Left lung (tissue), 4 donors: ENCODE measurements at regions not wholly inside any gene's neighbourhood (a gene's known extent, or its start where the extent isn't known, plus 50 kb on each side); places are given as distances from the start of the nearest gene placed in this dataset.
"Not testable (repeated sequence)": the region's sequence is repeated elsewhere in the genome, so short reads cannot be mapped to it uniquely, and the experiment has no call there.

Source experiments
- ATAC-seq: fragments of 200-7000 bp; cut with Tn5 transposase; one replicate; pipeline ENCODE4 v1.9.1; 2020; ENCODE audit warnings: moderate library complexity
- DNase-seq, 4 donors: peaks; one replicate each; pipeline ENCODE4 v3.0.0-alpha.2; 2013 to 2020
- H3K27ac ChIP-seq, 2 donors: fragments of 200-600 bp; sonication (generic) in 1 of 2; one replicate each; pipeline versions ENCODE4 v1.5.0 to v1.8.0; 2020 to 2021
- H3K27me3 ChIP-seq, 2 donors: fragments of 200-600 bp; sonication (generic) in 1 of 2; one replicate each; pipeline versions ENCODE4 v1.5.0 to v1.8.0; 2020 to 2021
- H3K36me3 ChIP-seq, 2 donors: fragments of 200-600 bp; sonication (generic) in 1 of 2; one replicate each; pipeline versions ENCODE4 v1.5.0 to v1.8.0; 2020 to 2021
- H3K4me1 ChIP-seq, 2 donors: fragments of 200-600 bp; one replicate each; pipeline ENCODE4 v1.8.0; 2021
- H3K4me3 ChIP-seq, 2 donors: fragments of 200-600 bp; sonication (generic) in 1 of 2; one replicate each; pipeline versions ENCODE4 v1.5.0 to v1.8.0; 2020 to 2021; ENCODE audit warnings: mild to moderate bottlenecking in 1 of 2
- H3K9me3 ChIP-seq, 2 donors: fragments of 200-600 bp; sonication (generic) in 1 of 2; one replicate each; pipeline versions ENCODE4 v1.5.0 to v1.8.0; 2020 to 2021
- intact Hi-C, 2 donors: fragments of 100-400 bp; cut with DNase I; formaldehyde crosslinking; loops; one replicate each; pipeline versions ENCODE4 v1.11.2 to v1.14.2; 2022
- TF ChIP-seq, protein P1 (sequence below), 2 donors: fragments of 200-600 bp; sonication (generic) in 1 of 2; IDR thresholded peaks; one replicate each; pipeline versions ENCODE4 v1.5.0 to v1.8.0; 2021; ENCODE audit warnings: antibody characterized with exemption in 2 of 2
- donor health status: DM: no; HTN: yes; CAD: no.
- donor health status: DM: no; HTN: no; CAD: no.

DNA sequence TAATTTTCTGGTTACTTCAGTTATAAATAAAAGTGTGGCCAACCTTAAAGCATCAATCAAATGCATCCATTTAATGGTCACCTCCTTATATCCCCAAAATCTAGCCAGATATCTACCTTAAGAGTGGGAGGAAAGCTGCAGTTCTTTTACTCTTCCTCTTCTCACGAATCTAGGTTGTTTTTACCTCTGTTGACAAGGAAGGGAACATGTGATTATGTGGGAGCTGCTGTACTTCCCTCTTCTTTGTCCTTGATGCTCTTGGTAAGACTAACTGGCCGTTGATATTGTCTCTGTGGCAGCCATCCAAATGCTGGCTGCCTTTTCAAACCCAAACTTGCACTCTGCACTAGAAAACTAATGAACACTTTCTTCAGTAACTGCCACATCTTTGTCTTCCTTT, 275.3 kb upstream of the CADM2 start:
- no peak overlapping the region for H3K27ac ChIP-seq
- DNase-seq (no peak), ATAC-seq (no peak)
- H3K4me3 ChIP-seq: no peak overlapping the region
- TF ChIP-seq, protein P1, sequence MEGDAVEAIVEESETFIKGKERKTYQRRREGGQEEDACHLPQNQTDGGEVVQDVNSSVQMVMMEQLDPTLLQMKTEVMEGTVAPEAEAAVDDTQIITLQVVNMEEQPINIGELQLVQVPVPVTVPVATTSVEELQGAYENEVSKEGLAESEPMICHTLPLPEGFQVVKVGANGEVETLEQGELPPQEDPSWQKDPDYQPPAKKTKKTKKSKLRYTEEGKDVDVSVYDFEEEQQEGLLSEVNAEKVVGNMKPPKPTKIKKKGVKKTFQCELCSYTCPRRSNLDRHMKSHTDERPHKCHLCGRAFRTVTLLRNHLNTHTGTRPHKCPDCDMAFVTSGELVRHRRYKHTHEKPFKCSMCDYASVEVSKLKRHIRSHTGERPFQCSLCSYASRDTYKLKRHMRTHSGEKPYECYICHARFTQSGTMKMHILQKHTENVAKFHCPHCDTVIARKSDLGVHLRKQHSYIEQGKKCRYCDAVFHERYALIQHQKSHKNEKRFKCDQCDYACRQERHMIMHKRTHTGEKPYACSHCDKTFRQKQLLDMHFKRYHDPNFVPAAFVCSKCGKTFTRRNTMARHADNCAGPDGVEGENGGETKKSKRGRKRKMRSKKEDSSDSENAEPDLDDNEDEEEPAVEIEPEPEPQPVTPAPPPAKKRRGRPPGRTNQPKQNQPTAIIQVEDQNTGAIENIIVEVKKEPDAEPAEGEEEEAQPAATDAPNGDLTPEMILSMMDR (IDR thresholded peaks at IDR 0.05): no peak
- H3K27me3 ChIP-seq: no peaks in the 10 kb centered on the region
- no peaks in the 10 kb centered on the region for H3K4me1 ChIP-seq
- no peaks in the 10 kb centered on the region for H3K36me3 ChIP-seq
- H3K9me3 ChIP-seq: no peaks in the 10 kb centered on the region
- intact Hi-C loops: no loop called here

DNA sequence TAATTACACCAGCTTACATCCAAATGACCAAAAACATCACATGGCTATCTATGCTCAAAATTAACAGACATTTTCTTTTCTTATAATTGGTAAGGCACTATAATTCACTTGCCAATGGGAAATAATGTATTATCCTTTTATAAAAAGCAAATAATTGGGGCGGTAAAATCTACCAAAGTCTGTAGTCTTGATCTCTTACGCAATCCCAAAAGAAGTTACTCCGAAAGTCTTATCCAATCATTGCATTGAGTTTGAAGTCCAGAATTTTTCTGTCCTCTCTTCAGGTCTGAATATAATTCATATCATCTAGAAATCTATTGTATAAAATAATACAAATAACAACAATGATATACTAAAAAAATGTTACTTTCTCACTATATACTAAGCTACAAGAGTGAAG, 273.3 kb upstream of the CADM2 start:
- no peak overlapping the region for H3K4me3 ChIP-seq
- ATAC-seq (no peak), DNase-seq (no peak)
- intact Hi-C loops: no loop called here
- H3K4me1 ChIP-seq: no peaks in the 10 kb centered on the region
- TF ChIP-seq, protein P1 (IDR thresholded peaks at IDR 0.05): no peak
- no peaks in the 10 kb centered on the region for H3K36me3 ChIP-seq
- no peaks in the 10 kb centered on the region for H3K9me3 ChIP-seq
- H3K27me3 ChIP-seq: no peaks in the 10 kb centered on the region
- no peak overlapping the region for H3K27ac ChIP-seq

DNA sequence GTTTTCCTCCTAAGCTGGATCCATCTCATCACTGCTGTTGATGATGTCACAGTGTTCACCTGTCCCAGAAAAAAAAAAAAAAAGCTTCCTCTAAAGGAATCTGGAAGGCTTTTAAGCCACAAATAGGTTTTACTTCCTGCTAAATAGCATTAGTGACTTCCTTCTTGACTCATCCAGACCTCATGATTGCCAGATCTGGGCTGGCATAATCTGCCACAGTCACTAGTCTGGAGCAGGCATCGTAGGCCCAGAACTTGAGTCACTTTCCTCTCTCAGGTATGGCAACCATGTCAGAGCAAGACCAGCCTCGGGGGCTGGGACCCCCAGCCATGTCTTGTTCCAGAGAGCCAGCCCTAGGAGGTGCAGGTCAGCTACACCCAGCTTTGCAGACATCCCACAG, 266.5 kb upstream of the CADM2 start:
- peak in 1 of 4 donors; percentile 11 for DNase-seq
- no peak for ATAC-seq

DNA sequence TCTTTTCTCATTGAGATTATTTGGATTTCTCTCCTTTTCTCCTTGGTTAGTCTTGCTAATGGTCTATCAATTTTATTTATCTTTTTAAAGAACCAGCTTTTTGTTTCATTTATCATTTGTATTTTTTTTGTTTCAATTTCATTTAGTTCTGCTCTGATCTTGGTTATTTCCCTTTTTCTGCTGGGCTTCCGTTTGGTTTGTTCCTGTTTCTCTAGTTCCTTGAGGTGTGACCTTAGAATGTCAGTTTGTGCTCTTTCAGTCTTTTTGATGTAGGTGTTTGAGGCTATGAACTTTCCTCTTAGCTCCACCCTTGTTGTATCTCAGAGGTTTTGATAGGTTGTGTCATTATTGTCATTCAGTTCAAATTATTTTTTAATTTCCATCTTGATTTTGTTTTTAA, 248.5 kb upstream of the CADM2 start:
- H3K27ac ChIP-seq, ATAC-seq, H3K36me3 ChIP-seq, H3K27me3 ChIP-seq, H3K4me1 ChIP-seq, H3K4me3 ChIP-seq, DNase-seq, intact Hi-C loops: not testable (repeated sequence)
- peaks cover 0 to 11% of the 10 kb centered on the region in 2 donors for H3K9me3 ChIP-seq

More for the DNA sequence above, 266.5 kb upstream of the CADM2 start:
- Histone ChIP-seq H3K9me3 (no peaks in the 10 kb centered on the region), H3K4me1 (no peaks in the 10 kb centered on the region), H3K36me3 (no peaks in the 10 kb centered on the region), H3K4me3 (no peak overlapping the region), H3K27ac (no peak overlapping the region), H3K27me3 (no peaks in the 10 kb centered on the region)
- TF ChIP-seq, protein P1 (IDR thresholded peaks at IDR 0.05): no peak
- intact Hi-C loops: no loop called here

DNA sequence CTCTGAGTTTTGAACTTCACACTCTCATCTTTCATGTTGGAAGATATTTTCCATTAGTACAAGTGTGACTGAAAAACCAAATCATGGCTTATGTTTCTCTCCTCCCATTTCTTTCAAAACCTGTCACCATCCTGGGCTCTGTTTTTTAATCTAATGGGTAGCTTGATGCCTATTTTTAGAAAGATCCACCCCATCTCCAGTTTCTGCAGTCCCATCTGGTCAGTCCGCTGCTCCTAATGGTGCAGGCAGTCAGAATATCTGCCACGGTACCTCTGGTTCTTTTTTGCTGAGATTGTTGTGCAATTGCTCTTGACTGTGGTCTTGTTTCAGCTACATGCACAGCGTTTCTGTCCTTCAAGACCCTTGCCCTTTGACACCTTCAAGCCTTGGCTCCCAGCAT, 240.9 kb upstream of the CADM2 start:
- H3K27ac ChIP-seq: no peak overlapping the region
- peaks cover 0 to 7% of the 10 kb centered on the region in 2 donors for H3K9me3 ChIP-seq
- no peak overlapping the region for H3K4me3 ChIP-seq
- H3K27me3 ChIP-seq: no peaks in the 10 kb centered on the region
- intact Hi-C loops: no loop called here
- H3K36me3 ChIP-seq: no peaks in the 10 kb centered on the region
- ATAC-seq: peak; percentile 31
- DNase-seq: no peak
- H3K4me1 ChIP-seq: no peaks in the 10 kb centered on the region
- TF ChIP-seq, protein P1 (IDR thresholded peaks at IDR 0.05): no peak

DNA sequence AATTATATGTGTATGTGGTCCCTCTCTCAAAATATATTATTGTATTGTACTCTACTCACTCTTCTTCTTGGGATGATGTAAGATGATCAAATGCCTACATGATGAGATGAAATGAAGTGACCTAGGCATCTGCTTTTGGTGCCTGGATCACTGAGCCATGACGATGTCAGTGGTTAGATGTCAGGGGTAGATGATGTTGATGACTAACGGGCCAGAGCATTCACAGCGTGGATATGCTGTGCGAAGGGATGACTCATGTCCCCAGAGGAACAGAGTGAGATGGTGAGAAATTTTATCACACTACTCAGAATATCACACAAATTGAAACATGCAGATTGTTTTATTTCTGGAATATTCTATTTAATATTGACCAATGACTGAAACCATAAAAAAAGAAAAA, 233.9 kb upstream of the CADM2 start:
- Histone ChIP-seq H3K4me3 (no peak overlapping the region), H3K36me3 (no peaks in the 10 kb centered on the region), H3K4me1 (no peaks in the 10 kb centered on the region), H3K9me3 (no peaks in the 10 kb centered on the region), H3K27ac (no peak overlapping the region), H3K27me3 (no peaks in the 10 kb centered on the region)
- TF ChIP-seq, protein P1 (IDR thresholded peaks at IDR 0.05): no peak
- intact Hi-C loops: no loop called here
- ATAC-seq (no peak), DNase-seq (no peak)
